HG03439 (cell line): ENCODE measurements at regions not wholly inside any gene's neighbourhood (a gene's known extent, or its start where the extent isn't known, plus 50 kb on each side); places are given as distances from the start of the nearest gene placed in this dataset.
A peak's percentile ranks its signal among the peaks of the same experiment; 100 is the strongest.

Source experiments
- ATAC-seq: cut with Tn5 transposase; IDR thresholded peaks from one replicate; pipeline ENCODE4 v1.9.1; 2021; ENCODE audit warnings: mild to moderate bottlenecking, moderate library complexity; ENCODE audit not compliant: unreplicated experiment

- no peak for ATAC-seq
Measured at GRCh38 chr13:53466576-53466975, 438.0 kb downstream of the OLFM4 start.

GRCh38 chr13:53473397-53473796 lies 444.8 kb downstream of the OLFM4 start:
- ATAC-seq: no peak

- no peak for ATAC-seq
Measured at GRCh38 chr13:53474878-53475277, 446.3 kb downstream of the OLFM4 start.

- ATAC-seq: no peak
Measured at GRCh38 chr13:53490752-53491151, 462.1 kb downstream of the OLFM4 start.

- no peak for ATAC-seq
Measured at GRCh38 chr13:53494406-53494805, 465.8 kb downstream of the OLFM4 start.

- no peak for ATAC-seq
Measured at GRCh38 chr13:53499576-53500133, 471.0 kb downstream of the OLFM4 start.

- peak; percentile 82 for ATAC-seq
Measured at GRCh38 chr13:53501387-53501786, 472.8 kb downstream of the OLFM4 start.

- ATAC-seq: no peak
Measured at GRCh38 chr13:53507741-53508140, 479.1 kb downstream of the OLFM4 start.

- ATAC-seq: no peak
Measured at GRCh38 chr13:53512635-53513034, 484.0 kb downstream of the OLFM4 start.

- ATAC-seq: no peak
Measured at GRCh38 chr13:53513226-53513625, 484.6 kb downstream of the OLFM4 start.

- no peak for ATAC-seq
Measured at GRCh38 chr13:53520132-53520531, 491.5 kb downstream of the OLFM4 start.

GRCh38 chr13:53522034-53522433 lies 493.4 kb downstream of the OLFM4 start:
- ATAC-seq: no peak

- no peak for ATAC-seq
Measured at GRCh38 chr13:53537586-53537985, 509.0 kb downstream of the OLFM4 start.

GRCh38 chr13:53545340-53545941 lies 516.8 kb downstream of the OLFM4 start:
- no peak for ATAC-seq

GRCh38 chr13:53560556-53560955 lies 531.9 kb downstream of the OLFM4 start:
- no peak for ATAC-seq

- ATAC-seq: no peak
Measured at GRCh38 chr13:53562419-53562818, 533.8 kb downstream of the OLFM4 start.

GRCh38 chr13:53568491-53568890 lies 539.9 kb downstream of the OLFM4 start:
- no peak for ATAC-seq

GRCh38 chr13:53569453-53569852 lies 540.8 kb downstream of the OLFM4 start:
- no peak for ATAC-seq

- no peak for ATAC-seq
Measured at GRCh38 chr13:53601113-53601512, 572.5 kb downstream of the OLFM4 start.

- no peak for ATAC-seq
Measured at GRCh38 chr13:53605326-53605725, 576.7 kb downstream of the OLFM4 start.

GRCh38 chr13:53612200-53612599 lies 583.6 kb downstream of the OLFM4 start:
- no peak for ATAC-seq

- ATAC-seq: no peak
Measured at GRCh38 chr13:53622456-53622855, 593.8 kb downstream of the OLFM4 start.

- ATAC-seq: no peak
Measured at GRCh38 chr13:53623146-53623545, 594.5 kb downstream of the OLFM4 start.
